ENCODE measurements at regions not wholly inside any gene's neighbourhood (a gene's known extent, or its start where the extent isn't known, plus 50 kb on each side); places are given as distances from the start of the nearest gene placed in this dataset.
"Not testable (repeated sequence)": the region's sequence is repeated elsewhere in the genome, so short reads cannot be mapped to it uniquely, and the experiment has no call there.

DNA sequence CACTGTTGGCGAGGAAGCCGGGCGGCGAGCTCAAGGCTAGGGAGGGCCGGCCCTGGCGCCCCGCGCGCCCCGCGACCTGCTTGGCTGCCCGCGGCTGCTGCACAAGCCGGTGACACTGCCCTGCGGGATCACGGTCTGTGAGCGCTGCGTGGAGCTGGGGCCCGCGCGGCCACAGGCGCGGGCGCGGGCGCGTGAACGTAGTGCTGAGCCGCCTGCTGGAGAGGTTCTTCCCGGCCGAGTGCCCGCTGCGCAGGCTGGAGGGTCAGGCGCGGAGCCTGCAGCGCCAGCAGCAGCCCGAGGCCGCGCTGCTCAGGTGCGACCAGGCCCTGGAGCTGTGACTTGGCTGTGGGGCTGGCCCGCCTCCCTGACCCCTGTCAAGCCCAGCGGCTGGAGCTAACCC lies 572.3 kb downstream of the TUBA3C start:
- DNase-seq (ENCODE audit: extremely low spot score); CTCF ChIA-PET; POLR2A ChIA-PET: not testable (repeated sequence)

GRCh38 chr13:18608851-18609250 lies 572.8 kb downstream of the TUBA3C start:
- POLR2A ChIA-PET; DNase-seq (ENCODE audit: extremely low spot score); CTCF ChIA-PET: not testable (repeated sequence)

DNA sequence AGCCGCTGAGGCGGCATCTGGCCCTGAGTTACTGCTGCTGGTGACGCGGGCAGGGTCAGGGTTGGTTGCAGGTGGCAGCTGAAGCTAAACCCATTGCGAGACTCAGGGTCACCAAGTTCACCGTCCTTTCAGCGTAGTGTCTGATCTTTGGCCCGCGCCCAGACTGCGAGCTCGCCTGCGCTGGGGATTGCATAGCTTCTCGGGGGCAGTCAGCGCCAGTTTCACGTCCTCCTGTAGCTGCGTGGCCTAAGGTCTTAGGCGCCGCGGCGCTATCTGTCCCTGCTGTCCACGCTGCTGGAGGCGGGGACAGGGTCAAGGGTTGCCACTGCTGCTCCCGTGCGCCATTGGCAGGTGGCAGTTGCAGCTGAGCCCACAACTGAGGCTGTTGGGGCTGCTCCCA lies 581.3 kb downstream of the TUBA3C start:
- CTCF ChIA-PET; POLR2A ChIA-PET; DNase-seq (ENCODE audit: extremely low spot score): not testable (repeated sequence)

DNA sequence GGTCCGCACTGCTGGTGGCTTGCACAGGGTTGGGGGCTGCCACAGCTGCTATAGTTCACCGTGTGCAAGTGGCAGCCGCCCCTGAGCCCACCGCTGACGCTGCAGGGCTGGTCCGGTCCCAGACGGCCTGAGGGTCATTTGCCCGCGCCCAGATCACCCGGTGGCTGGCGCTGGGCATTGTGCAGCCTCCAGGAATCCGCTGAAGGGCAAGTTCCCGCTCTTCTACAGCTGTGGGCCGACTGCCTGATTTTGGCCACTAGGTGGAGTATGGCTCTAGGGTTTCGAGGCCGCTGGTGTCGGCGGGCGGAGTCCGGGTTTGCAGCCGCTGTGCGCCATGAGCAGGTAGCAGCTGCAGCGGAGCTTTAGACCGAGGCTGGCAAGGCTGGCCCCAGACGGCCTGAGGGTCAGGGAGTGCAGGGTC lies 581.8 kb downstream of the TUBA3C start:
- CTCF ChIA-PET; DNase-seq (ENCODE audit: extremely low spot score); POLR2A ChIA-PET: not testable (repeated sequence)

- CTCF ChIA-PET; DNase-seq (ENCODE audit: extremely low spot score); POLR2A ChIA-PET: not testable (repeated sequence)
These were observed 583.1 kb downstream of the TUBA3C start for GRCh38 chr13:18598543-18598942.

- DNase-seq (ENCODE audit: extremely low spot score); CTCF ChIA-PET; POLR2A ChIA-PET: not testable (repeated sequence)
These were observed 583.7 kb downstream of the TUBA3C start for GRCh38 chr13:18597940-18598339.

DNA sequence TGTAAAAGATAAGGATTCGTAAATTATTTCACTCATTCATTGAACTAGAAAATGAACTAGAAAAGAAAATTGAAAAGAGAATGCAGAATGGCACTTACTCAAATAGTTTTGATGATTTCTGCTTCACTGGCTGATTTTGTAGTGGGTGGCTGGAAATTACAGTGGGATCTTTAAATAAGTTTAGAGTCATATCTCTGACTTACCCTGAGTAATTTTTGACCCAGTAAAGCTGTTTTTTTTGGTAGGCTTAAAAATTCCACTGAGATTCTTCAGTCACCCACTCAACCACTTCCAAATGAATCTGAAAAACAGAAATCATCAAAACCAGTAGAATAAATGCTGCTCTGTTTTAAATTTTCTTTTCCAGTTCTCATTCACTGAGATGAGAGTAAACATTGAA lies 604.5 kb downstream of the TUBA3C start:
- POLR2A ChIA-PET; CTCF ChIA-PET; DNase-seq (ENCODE audit: extremely low spot score): not testable (repeated sequence)

GRCh38 chr13:18567890-18568289 lies 613.7 kb downstream of the TUBA3C start:
- CTCF ChIA-PET; DNase-seq (ENCODE audit: extremely low spot score); POLR2A ChIA-PET: not testable (repeated sequence)

All from HEK293T (cell line).